ENCODE measurements at regions not wholly inside any gene's neighbourhood (a gene's known extent, or its start where the extent isn't known, plus 50 kb on each side); places are given as distances from the start of the nearest gene placed in this dataset.

- H3K36me3 Mint-ChIP-seq (ENCODE audit: low read depth), result no peaks in the 10 kb centered on the region
- Histone ChIP-seq H3K9ac (ENCODE audit: extremely low read depth, low read length, poor library complexity, severe bottlenecking) (no peak overlapping the region), H3K36me3 (ENCODE audit: control insufficient read depth, insufficient read depth, low read length) (no peaks in the 10 kb centered on the region), H3K9me3 (ENCODE audit: control insufficient read depth, low read length) (no peaks in the 10 kb centered on the region), H3K27me3 (ENCODE audit: control insufficient read depth, insufficient read depth, low read length, poor library complexity, severe bottlenecking) (no peaks in the 10 kb centered on the region), H3K4me3 (ENCODE audit: low read length) (no peak overlapping the region), H3K4me1 (ENCODE audit: control insufficient read depth, insufficient read depth, low read length) (no peaks in the 10 kb centered on the region), H3K27ac (ENCODE audit: low read depth, low read length) (no peak overlapping the region)
- WGBS, 2 experiments (ENCODE audit: insufficient coverage in 1 of 2, insufficient read length in 1 of 2), result 80 to 84% methylated on average over 2 to 3 of the region's 3 CpGs
- H3K27me3 Mint-ChIP-seq (ENCODE audit: insufficient read depth), result no peaks in the 10 kb centered on the region
- DNase-seq, result no peak
- H3K4me1 Mint-ChIP-seq, result no peaks in the 10 kb centered on the region
- TF ChIP-seq CTCF (conservative IDR thresholded peaks at IDR 0.05), result no peak
- H3K27ac Mint-ChIP-seq, result no peak overlapping the region
- H3K4me3 Mint-ChIP-seq, result no peak overlapping the region
- no peaks in the 10 kb centered on the region for H3K9me3 Mint-ChIP-seq
These were observed 93.6 kb upstream of the OSTN start for GRCh38 chr3:191105418-191105817.

- H3K36me3 Mint-ChIP-seq (ENCODE audit: low read depth), result no peaks in the 10 kb centered on the region
- H3K4me3 ChIP-seq (ENCODE audit: low read length), result no peak overlapping the region
- DNase-seq, result no peak
- no peaks in the 10 kb centered on the region for H3K9me3 Mint-ChIP-seq
- H3K4me1 ChIP-seq (ENCODE audit: control insufficient read depth, insufficient read depth, low read length), result no peaks in the 10 kb centered on the region
- H3K4me3 Mint-ChIP-seq, result no peak overlapping the region
- no peak for TF ChIP-seq CTCF (conservative IDR thresholded peaks at IDR 0.05)
- 92 to 95% methylated on average over 4 of the region's 4 CpGs for WGBS, 2 experiments (ENCODE audit: insufficient coverage in 1 of 2, insufficient read length in 1 of 2)
- H3K27me3 ChIP-seq (ENCODE audit: control insufficient read depth, insufficient read depth, low read length, poor library complexity, severe bottlenecking), result no peaks in the 10 kb centered on the region
- no peak overlapping the region for H3K9ac ChIP-seq (ENCODE audit: extremely low read depth, low read length, poor library complexity, severe bottlenecking)
- no peaks in the 10 kb centered on the region for H3K9me3 ChIP-seq (ENCODE audit: control insufficient read depth, low read length)
- H3K27ac ChIP-seq (ENCODE audit: low read depth, low read length), result no peak overlapping the region
- H3K27me3 Mint-ChIP-seq (ENCODE audit: insufficient read depth), result no peaks in the 10 kb centered on the region
- H3K4me1 Mint-ChIP-seq, result no peaks in the 10 kb centered on the region
- H3K36me3 ChIP-seq (ENCODE audit: control insufficient read depth, insufficient read depth, low read length), result no peaks in the 10 kb centered on the region
- H3K27ac Mint-ChIP-seq, result no peak overlapping the region
These were observed 98.5 kb upstream of the OSTN start for GRCh38 chr3:191100516-191100915.

GRCh38 chr3:191094057-191094845 is 104.8 kb upstream of the OSTN start:
- H3K4me3 ChIP-seq (ENCODE audit: low read length), result no peak overlapping the region
- H3K4me1 Mint-ChIP-seq, result no peaks in the 10 kb centered on the region
- no peak for DNase-seq
- H3K4me3 Mint-ChIP-seq, result no peak overlapping the region
- no peaks in the 10 kb centered on the region for H3K27me3 ChIP-seq (ENCODE audit: control insufficient read depth, insufficient read depth, low read length, poor library complexity, severe bottlenecking)
- no peaks in the 10 kb centered on the region for H3K9me3 ChIP-seq (ENCODE audit: control insufficient read depth, low read length)
- no peak overlapping the region for H3K9ac ChIP-seq (ENCODE audit: extremely low read depth, low read length, poor library complexity, severe bottlenecking)
- peaks cover 2% of the 10 kb centered on the region for H3K27me3 Mint-ChIP-seq (ENCODE audit: insufficient read depth)
- WGBS, 2 experiments (ENCODE audit: insufficient coverage in 1 of 2, insufficient read length in 1 of 2), result 76% methylated on average over 2 to 3 of the region's 3 CpGs
- no peak for TF ChIP-seq CTCF (conservative IDR thresholded peaks at IDR 0.05)
- H3K36me3 ChIP-seq (ENCODE audit: control insufficient read depth, insufficient read depth, low read length), result no peaks in the 10 kb centered on the region
- H3K4me1 ChIP-seq (ENCODE audit: control insufficient read depth, insufficient read depth, low read length), result no peaks in the 10 kb centered on the region
- H3K27ac ChIP-seq (ENCODE audit: low read depth, low read length), result no peak overlapping the region
- H3K36me3 Mint-ChIP-seq (ENCODE audit: low read depth), result no peaks in the 10 kb centered on the region
- no peak overlapping the region for H3K27ac Mint-ChIP-seq
- no peaks in the 10 kb centered on the region for H3K9me3 Mint-ChIP-seq

Data from endodermal cell (in vitro differentiated cells).